ENCODE measurements at regions not wholly inside any gene's neighbourhood (a gene's known extent, or its start where the extent isn't known, plus 50 kb on each side); places are given as distances from the start of the nearest gene placed in this dataset.

DNA sequence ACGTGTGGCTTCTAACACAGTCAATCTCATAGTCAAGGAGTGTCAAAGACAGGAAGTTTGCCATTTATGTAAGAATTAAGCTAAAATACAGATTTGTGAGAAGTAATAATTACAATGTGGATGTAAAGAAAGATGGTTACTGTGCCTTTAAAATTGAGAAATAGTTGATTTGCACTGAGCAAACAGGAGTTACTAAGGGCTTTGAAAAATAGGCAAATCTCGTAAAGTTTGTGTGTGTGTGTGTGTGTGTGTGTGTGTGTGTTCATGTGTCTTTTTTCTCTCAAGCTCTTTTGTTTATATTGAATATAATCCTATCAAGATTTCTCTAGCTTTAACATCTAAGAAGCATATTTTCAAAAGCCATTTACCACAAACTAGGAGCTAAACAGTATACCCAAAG lies 2284.5 kb downstream of the LRRC4C start:
- Histone ChIP-seq H3K79me1 (ENCODE audit: insufficient read depth, low read depth, low read length, poor library complexity, severe bottlenecking) (no peaks in the 10 kb centered on the region), H3K27me3 (ENCODE audit: insufficient read depth, low read length) (no peaks in the 10 kb centered on the region), H3K56ac (ENCODE audit: insufficient read length, low read depth, low read length) (no peak overlapping the region), H4K91ac (ENCODE audit: insufficient read length, low read depth, low read length) (no peak overlapping the region), H3K27ac (ENCODE audit: insufficient read length, low read depth, low read length) (no peak overlapping the region), H2BK20ac (ENCODE audit: low read depth, low read length, poor library complexity, severe bottlenecking) (no peak overlapping the region), H3K79me2 (ENCODE audit: insufficient read depth, low read length) (no peaks in the 10 kb centered on the region), H2AFZ (ENCODE audit: low read length) (no peak overlapping the region), H4K8ac (replicated peaks; ENCODE audit: insufficient read length, low read depth, low read length) (no peak overlapping the region), H3K4me2 (ENCODE audit: insufficient read depth, insufficient read length, low read length) (no peak overlapping the region), H3K4ac (ENCODE audit: low read depth, low read length) (no peak overlapping the region), H3K23me2 (ENCODE audit: insufficient read length, low read depth, low read length, poor library complexity, severe bottlenecking) (no peaks in the 10 kb centered on the region), H3K9me3 (ENCODE audit: control insufficient read depth, low read depth, low read length) (no peaks in the 10 kb centered on the region), H4K20me1 (ENCODE audit: control insufficient read depth, insufficient read depth, insufficient read length) (no peaks in the 10 kb centered on the region), H2BK15ac (ENCODE audit: low read depth, low read length) (no peak overlapping the region), H3K23ac (ENCODE audit: insufficient read length, low read depth, low read length) (no peak overlapping the region), H3K9ac (ENCODE audit: extremely low read depth, insufficient read length, low read length) (no peak overlapping the region), H2BK12ac (ENCODE audit: insufficient read length, low read depth, low read length) (no peak overlapping the region), H2AK5ac (ENCODE audit: insufficient read length, low read length) (no peak overlapping the region), H3K14ac (ENCODE audit: insufficient read depth, low read length) (no peak overlapping the region), H2BK120ac (ENCODE audit: low read depth, low read length, poor library complexity, severe bottlenecking) (no peak overlapping the region), H3K4me1 (ENCODE audit: insufficient read depth, low read length) (no peaks in the 10 kb centered on the region), H2BK5ac (ENCODE audit: insufficient read length, low read length) (no peak overlapping the region), H3T11ph (ENCODE audit: low read length) (no peak overlapping the region), H3K18ac (ENCODE audit: insufficient read length, low read depth, low read length) (no peak overlapping the region), H4K5ac (ENCODE audit: insufficient read length, low read depth, low read length) (no peak overlapping the region)
- no peak for DNase-seq
- H3K9me3 Mint-ChIP-seq, result no peaks in the 10 kb centered on the region
- H3K4me3 Mint-ChIP-seq, result no peak overlapping the region
- no peak overlapping the region; a peak in 1 of 7 replicates for H3K27ac Mint-ChIP-seq
- TF ChIP-seq, protein P1, sequence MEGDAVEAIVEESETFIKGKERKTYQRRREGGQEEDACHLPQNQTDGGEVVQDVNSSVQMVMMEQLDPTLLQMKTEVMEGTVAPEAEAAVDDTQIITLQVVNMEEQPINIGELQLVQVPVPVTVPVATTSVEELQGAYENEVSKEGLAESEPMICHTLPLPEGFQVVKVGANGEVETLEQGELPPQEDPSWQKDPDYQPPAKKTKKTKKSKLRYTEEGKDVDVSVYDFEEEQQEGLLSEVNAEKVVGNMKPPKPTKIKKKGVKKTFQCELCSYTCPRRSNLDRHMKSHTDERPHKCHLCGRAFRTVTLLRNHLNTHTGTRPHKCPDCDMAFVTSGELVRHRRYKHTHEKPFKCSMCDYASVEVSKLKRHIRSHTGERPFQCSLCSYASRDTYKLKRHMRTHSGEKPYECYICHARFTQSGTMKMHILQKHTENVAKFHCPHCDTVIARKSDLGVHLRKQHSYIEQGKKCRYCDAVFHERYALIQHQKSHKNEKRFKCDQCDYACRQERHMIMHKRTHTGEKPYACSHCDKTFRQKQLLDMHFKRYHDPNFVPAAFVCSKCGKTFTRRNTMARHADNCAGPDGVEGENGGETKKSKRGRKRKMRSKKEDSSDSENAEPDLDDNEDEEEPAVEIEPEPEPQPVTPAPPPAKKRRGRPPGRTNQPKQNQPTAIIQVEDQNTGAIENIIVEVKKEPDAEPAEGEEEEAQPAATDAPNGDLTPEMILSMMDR (conservative IDR thresholded peaks at IDR 0.05), result no peak
- H3K4me1 Mint-ChIP-seq, result no peaks in the 10 kb centered on the region
- no CpG with 5 or more reads among the region's 2 CpGs for WGBS (ENCODE audit: extremely low coverage, insufficient read length, low lambda C conversion rate)
- no peaks in the 10 kb centered on the region for H3K27me3 Mint-ChIP-seq (ENCODE audit: low read depth)
- H3K36me3 Mint-ChIP-seq (ENCODE audit: insufficient read depth in 1 of 3, low read depth in 3 of 3), result no peaks in the 10 kb centered on the region
